ENCODE measurements at regions not wholly inside any gene's neighbourhood (a gene's known extent, or its start where the extent isn't known, plus 50 kb on each side); places are given as distances from the start of the nearest gene placed in this dataset.

DNA sequence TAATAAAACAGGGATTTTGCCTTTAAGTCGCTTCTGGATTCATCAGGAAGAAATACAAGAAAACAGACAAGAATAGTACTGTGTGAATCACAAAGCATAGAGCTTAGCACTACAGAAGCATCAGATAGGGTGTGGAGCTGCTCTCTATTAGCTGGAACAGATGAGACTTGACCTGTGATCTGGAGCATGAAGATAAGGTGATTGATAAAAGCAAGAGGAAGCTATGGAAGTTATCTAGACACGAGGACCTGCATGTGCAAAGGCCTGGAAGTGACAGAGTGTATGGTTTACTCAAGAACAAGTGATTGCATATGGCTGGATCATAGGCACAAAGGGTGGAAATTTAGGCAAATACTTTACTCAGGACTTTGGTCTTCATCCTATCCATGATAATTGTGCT is 112.9 kb upstream of the MLIP start:
- ChIA-PET CTCF (interaction anchor here (0.5 to 7.4 kb wide), 3 partner anchors 11 to 342 kb away, joined by 3 to 57 read pairs (median 3); no protein-coding TSS in a partner anchor), POLR2A (no interaction called here)
- no peaks in the 10 kb centered on the region for H3K4me1 ChIP-seq (ENCODE audit: control insufficient read depth, insufficient read depth, low read length)
- H3K4me3 ChIP-seq (ENCODE audit: low read depth, low read length) = no peak overlapping the region
- H3K9me3 ChIP-seq (ENCODE audit: control insufficient read depth, insufficient read depth, low read depth, low read length) = no peaks in the 10 kb centered on the region
- no peak overlapping the region for H3K27ac ChIP-seq (ENCODE audit: extremely low read depth, low read depth, low read length)
- no peaks in the 10 kb centered on the region for H3K36me3 ChIP-seq (ENCODE audit: control insufficient read depth in 2 of 2, insufficient read depth in 1 of 2, low read length in 2 of 2)
- TF ChIP-seq, protein P1, sequence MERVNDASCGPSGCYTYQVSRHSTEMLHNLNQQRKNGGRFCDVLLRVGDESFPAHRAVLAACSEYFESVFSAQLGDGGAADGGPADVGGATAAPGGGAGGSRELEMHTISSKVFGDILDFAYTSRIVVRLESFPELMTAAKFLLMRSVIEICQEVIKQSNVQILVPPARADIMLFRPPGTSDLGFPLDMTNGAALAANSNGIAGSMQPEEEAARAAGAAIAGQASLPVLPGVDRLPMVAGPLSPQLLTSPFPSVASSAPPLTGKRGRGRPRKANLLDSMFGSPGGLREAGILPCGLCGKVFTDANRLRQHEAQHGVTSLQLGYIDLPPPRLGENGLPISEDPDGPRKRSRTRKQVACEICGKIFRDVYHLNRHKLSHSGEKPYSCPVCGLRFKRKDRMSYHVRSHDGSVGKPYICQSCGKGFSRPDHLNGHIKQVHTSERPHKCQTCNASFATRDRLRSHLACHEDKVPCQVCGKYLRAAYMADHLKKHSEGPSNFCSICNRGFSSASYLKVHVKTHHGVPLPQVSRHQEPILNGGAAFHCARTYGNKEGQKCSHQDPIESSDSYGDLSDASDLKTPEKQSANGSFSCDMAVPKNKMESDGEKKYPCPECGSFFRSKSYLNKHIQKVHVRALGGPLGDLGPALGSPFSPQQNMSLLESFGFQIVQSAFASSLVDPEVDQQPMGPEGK (tag by site-specific recombination; IDR thresholded peaks at IDR 0.05) = no peak
- TF ChIP-seq, protein P2, sequence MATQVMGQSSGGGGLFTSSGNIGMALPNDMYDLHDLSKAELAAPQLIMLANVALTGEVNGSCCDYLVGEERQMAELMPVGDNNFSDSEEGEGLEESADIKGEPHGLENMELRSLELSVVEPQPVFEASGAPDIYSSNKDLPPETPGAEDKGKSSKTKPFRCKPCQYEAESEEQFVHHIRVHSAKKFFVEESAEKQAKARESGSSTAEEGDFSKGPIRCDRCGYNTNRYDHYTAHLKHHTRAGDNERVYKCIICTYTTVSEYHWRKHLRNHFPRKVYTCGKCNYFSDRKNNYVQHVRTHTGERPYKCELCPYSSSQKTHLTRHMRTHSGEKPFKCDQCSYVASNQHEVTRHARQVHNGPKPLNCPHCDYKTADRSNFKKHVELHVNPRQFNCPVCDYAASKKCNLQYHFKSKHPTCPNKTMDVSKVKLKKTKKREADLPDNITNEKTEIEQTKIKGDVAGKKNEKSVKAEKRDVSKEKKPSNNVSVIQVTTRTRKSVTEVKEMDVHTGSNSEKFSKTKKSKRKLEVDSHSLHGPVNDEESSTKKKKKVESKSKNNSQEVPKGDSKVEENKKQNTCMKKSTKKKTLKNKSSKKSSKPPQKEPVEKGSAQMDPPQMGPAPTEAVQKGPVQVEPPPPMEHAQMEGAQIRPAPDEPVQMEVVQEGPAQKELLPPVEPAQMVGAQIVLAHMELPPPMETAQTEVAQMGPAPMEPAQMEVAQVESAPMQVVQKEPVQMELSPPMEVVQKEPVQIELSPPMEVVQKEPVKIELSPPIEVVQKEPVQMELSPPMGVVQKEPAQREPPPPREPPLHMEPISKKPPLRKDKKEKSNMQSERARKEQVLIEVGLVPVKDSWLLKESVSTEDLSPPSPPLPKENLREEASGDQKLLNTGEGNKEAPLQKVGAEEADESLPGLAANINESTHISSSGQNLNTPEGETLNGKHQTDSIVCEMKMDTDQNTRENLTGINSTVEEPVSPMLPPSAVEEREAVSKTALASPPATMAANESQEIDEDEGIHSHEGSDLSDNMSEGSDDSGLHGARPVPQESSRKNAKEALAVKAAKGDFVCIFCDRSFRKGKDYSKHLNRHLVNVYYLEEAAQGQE (tag by site-specific recombination; IDR thresholded peaks at IDR 0.05) = no peak
- TF ChIP-seq ZNF660 (tag by site-specific recombination; IDR thresholded peaks at IDR 0.05) (no peak), ZNF214 (tag by site-specific recombination; IDR thresholded peaks at IDR 0.05; ENCODE audit: borderline replicate concordance) (no peak), ZBTB21 (tag by site-specific recombination; IDR thresholded peaks at IDR 0.05) (no peak), ZFP69B (tag by site-specific recombination; IDR thresholded peaks at IDR 0.05) (no peak), OSR2 (tag by site-specific recombination; IDR thresholded peaks at IDR 0.05) (no peak), ZNF239 (tag by site-specific recombination; IDR thresholded peaks at IDR 0.05) (no peak), ZNF560 (tag by site-specific recombination; IDR thresholded peaks at IDR 0.05; ENCODE audit: borderline replicate concordance) (no peak), ZNF585B (tag by site-specific recombination; IDR thresholded peaks at IDR 0.05) (no peak), ZNF658 (tag by site-specific recombination; IDR thresholded peaks at IDR 0.05) (no peak), GLIS1 (tag by site-specific recombination; IDR thresholded peaks at IDR 0.05) (no peak), KLF8 (tag by site-specific recombination; IDR thresholded peaks at IDR 0.05) (no peak)
- TF ChIP-seq, protein P3, sequence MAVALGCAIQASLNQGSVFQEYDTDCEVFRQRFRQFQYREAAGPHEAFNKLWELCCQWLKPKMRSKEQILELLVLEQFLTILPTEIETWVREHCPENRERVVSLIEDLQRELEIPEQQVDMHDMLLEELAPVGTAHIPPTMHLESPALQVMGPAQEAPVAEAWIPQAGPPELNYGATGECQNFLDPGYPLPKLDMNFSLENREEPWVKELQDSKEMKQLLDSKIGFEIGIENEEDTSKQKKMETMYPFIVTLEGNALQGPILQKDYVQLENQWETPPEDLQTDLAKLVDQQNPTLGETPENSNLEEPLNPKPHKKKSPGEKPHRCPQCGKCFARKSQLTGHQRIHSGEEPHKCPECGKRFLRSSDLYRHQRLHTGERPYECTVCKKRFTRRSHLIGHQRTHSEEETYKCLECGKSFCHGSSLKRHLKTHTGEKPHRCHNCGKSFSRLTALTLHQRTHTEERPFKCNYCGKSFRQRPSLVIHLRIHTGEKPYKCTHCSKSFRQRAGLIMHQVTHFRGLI (tag by site-specific recombination; IDR thresholded peaks at IDR 0.05) = no peak
- TF ChIP-seq, protein P4, sequence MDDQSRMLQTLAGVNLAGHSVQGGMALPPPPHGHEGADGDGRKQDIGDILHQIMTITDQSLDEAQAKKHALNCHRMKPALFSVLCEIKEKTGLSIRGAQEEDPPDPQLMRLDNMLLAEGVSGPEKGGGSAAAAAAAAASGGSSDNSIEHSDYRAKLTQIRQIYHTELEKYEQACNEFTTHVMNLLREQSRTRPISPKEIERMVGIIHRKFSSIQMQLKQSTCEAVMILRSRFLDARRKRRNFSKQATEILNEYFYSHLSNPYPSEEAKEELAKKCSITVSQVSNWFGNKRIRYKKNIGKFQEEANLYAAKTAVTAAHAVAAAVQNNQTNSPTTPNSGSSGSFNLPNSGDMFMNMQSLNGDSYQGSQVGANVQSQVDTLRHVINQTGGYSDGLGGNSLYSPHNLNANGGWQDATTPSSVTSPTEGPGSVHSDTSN (CRISPR knock-in tag; IDR thresholded peaks at IDR 0.05) = no peak

DNA sequence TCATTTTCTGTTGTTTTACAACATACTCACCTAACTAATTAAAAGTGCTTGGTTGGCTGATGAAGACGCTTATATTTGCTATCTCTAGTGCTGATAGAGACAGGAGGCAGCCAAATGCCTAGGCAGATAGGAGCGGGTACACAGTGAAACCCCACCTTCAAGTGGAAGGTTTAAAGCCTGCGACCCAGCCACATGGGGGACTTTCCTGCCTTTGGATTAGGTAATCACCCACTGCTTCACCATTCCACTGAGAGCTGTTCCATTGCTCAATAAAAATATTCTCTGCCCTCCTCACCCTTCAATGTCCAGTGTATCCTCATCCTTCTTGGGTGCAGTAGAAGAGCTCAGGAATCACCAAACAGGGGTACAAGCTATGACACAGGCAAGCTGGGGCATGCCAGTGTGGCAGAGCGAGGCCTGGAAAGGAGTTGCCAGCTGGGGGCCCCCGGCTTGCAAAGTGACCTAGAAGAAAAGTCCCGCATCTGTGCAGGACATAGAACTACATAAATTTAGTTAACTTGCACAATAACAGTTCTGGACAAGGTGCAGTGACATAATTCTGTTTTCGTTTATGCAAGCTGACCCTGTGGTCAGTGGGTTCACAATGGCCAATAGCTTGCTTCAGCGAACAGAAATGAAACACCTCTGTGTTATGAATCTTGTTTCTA is 112.0 kb upstream of the MLIP start:
- CTCF ChIA-PET = interaction anchor here (0.6 to 7.4 kb wide), 2 partner anchors 12 to 341 kb away, joined by 3 to 57 read pairs; no protein-coding TSS in a partner anchor
- no peaks in the 10 kb centered on the region for H3K9me3 ChIP-seq (ENCODE audit: control insufficient read depth, insufficient read depth, low read depth, low read length)
- no peaks in the 10 kb centered on the region for H3K36me3 ChIP-seq (ENCODE audit: control insufficient read depth in 2 of 2, insufficient read depth in 1 of 2, low read length in 2 of 2)
- TF ChIP-seq ZNF501 (tag by site-specific recombination; IDR thresholded peaks at IDR 0.05) = no peak
- POLR2A ChIA-PET = no interaction called here
- H3K4me3 ChIP-seq (ENCODE audit: low read depth, low read length) = no peak overlapping the region
- no peak overlapping the region for H3K27ac ChIP-seq (ENCODE audit: extremely low read depth, low read depth, low read length)
- H3K4me1 ChIP-seq (ENCODE audit: control insufficient read depth, insufficient read depth, low read length) = no peaks in the 10 kb centered on the region

Data from HEK293 (cell line).